Ectodermal cell (in vitro differentiated cells): ENCODE measurements at regions not wholly inside any gene's neighbourhood (a gene's known extent, or its start where the extent isn't known, plus 50 kb on each side); places are given as distances from the start of the nearest gene placed in this dataset.

Experiments
- H3K27ac ChIP-seq: 2 replicates; pipeline ENCODE4 v1.7.0; 2013; ENCODE audit warnings: mild to moderate bottlenecking, low read depth, low read length; ENCODE audit not compliant: insufficient read depth, poor library complexity, severe bottlenecking
- H3K27me3 ChIP-seq: 2 replicates; pipeline ENCODE4 v1.7.0; 2013; ENCODE audit warnings: mild to moderate bottlenecking, low read length; ENCODE audit not compliant: insufficient read depth, control insufficient read depth, poor library complexity, severe bottlenecking
- H3K36me3 ChIP-seq: one replicate; pipeline ENCODE4 v1.7.0; 2013; ENCODE audit warnings: low read length; ENCODE audit not compliant: control insufficient read depth, insufficient read depth
- H3K4me1 ChIP-seq: one replicate; pipeline ENCODE4 v1.7.0; 2013; ENCODE audit warnings: low read length; ENCODE audit not compliant: control insufficient read depth, insufficient read depth
- H3K4me3 ChIP-seq: 2 replicates; pipeline ENCODE4 v1.7.0; 2013; ENCODE audit warnings: low read depth, low read length, control low read depth; ENCODE audit not compliant: insufficient read depth
- H3K9me3 ChIP-seq: 2 replicates; pipeline ENCODE4 v1.7.0; 2013; ENCODE audit warnings: mild to moderate bottlenecking, low read length, moderate library complexity; ENCODE audit not compliant: control insufficient read depth
- WGBS, 2 experiments: methylation state at CpG; one replicate each; pipeline ENCODE4 v1.1.7; 2013; ENCODE audit warnings: missing lambda C conversion rate in 2 of 2; 5-methylcytosine and 5-hydroxymethylcytosine counted together

- 93% methylated on average over 2 of the region's 2 CpGs for WGBS, 2 experiments
- Histone ChIP-seq H3K4me3 (no peak overlapping the region), H3K36me3 (no peaks in the 10 kb centered on the region), H3K27ac (no peak overlapping the region), H3K9me3 (no peaks in the 10 kb centered on the region), H3K4me1 (no peaks in the 10 kb centered on the region), H3K27me3 (no peaks in the 10 kb centered on the region)
Observed at GRCh38 chr2:180722551-180723239, 257.7 kb upstream of the UBE2E3 start.

GRCh38 chr2:180720829-180721228 lies 259.6 kb upstream of the UBE2E3 start:
- no peaks in the 10 kb centered on the region for H3K4me1 ChIP-seq
- H3K27ac ChIP-seq = no peak overlapping the region
- no peak overlapping the region for H3K4me3 ChIP-seq
- H3K9me3 ChIP-seq = no peaks in the 10 kb centered on the region
- H3K27me3 ChIP-seq = no peaks in the 10 kb centered on the region
- H3K36me3 ChIP-seq = no peaks in the 10 kb centered on the region
- WGBS, 2 experiments = 90% methylated on average over 1 of the region's 1 CpG; no CpG with 5 or more reads in 1 of the 2 experiments

GRCh38 chr2:180717588-180717987 lies 262.8 kb upstream of the UBE2E3 start:
- Histone ChIP-seq H3K4me1 (no peaks in the 10 kb centered on the region), H3K4me3 (no peak overlapping the region), H3K36me3 (no peaks in the 10 kb centered on the region), H3K9me3 (no peaks in the 10 kb centered on the region), H3K27ac (no peak overlapping the region), H3K27me3 (no peaks in the 10 kb centered on the region)
- 93 to 100% methylated on average over 3 of the region's 3 CpGs for WGBS, 2 experiments

- Histone ChIP-seq H3K4me3 (no peak overlapping the region), H3K27ac (no peak overlapping the region), H3K9me3 (no peaks in the 10 kb centered on the region), H3K27me3 (no peaks in the 10 kb centered on the region), H3K36me3 (no peaks in the 10 kb centered on the region), H3K4me1 (no peaks in the 10 kb centered on the region)
- WGBS, 2 experiments = 88 to 92% methylated on average over 4 of the region's 4 CpGs
Observed at GRCh38 chr2:180716186-180717180, 263.9 kb upstream of the UBE2E3 start.

- Histone ChIP-seq H3K9me3 (no peaks in the 10 kb centered on the region), H3K4me1 (no peaks in the 10 kb centered on the region), H3K27ac (no peak overlapping the region)
Observed at GRCh38 chr2:180715044-180715443, 265.4 kb upstream of the UBE2E3 start.

GRCh38 chr2:180709392-180710145 lies 270.8 kb upstream of the UBE2E3 start:
- no peak overlapping the region for H3K27ac ChIP-seq
- 89 to 92% methylated on average over 4 to 5 of the region's 5 CpGs for WGBS, 2 experiments
- H3K4me3 ChIP-seq = no peak overlapping the region

More at GRCh38 chr2:180715044-180715443, 265.4 kb upstream of the UBE2E3 start:
- H3K27me3 ChIP-seq = no peaks in the 10 kb centered on the region
- H3K36me3 ChIP-seq = no peaks in the 10 kb centered on the region
- no CpG with 5 or more reads among the region's 1 CpG for WGBS, 2 experiments
- H3K4me3 ChIP-seq = no peak overlapping the region

GRCh38 chr2:180707884-180708205 lies 272.6 kb upstream of the UBE2E3 start:
- Histone ChIP-seq H3K36me3 (no peaks in the 10 kb centered on the region), H3K27me3 (no peaks in the 10 kb centered on the region), H3K9me3 (no peaks in the 10 kb centered on the region), H3K27ac (no peak overlapping the region), H3K4me3 (no peak overlapping the region), H3K4me1 (no peaks in the 10 kb centered on the region)

More at GRCh38 chr2:180709392-180710145, 270.8 kb upstream of the UBE2E3 start:
- no peaks in the 10 kb centered on the region for H3K9me3 ChIP-seq
- H3K36me3 ChIP-seq = no peaks in the 10 kb centered on the region
- H3K4me1 ChIP-seq = no peaks in the 10 kb centered on the region
- H3K27me3 ChIP-seq = no peaks in the 10 kb centered on the region

GRCh38 chr2:180707175-180707883 lies 273.1 kb upstream of the UBE2E3 start:
- H3K4me3 ChIP-seq = no peak overlapping the region
- H3K27ac ChIP-seq = no peak overlapping the region
- no peaks in the 10 kb centered on the region for H3K27me3 ChIP-seq
- H3K9me3 ChIP-seq = no peaks in the 10 kb centered on the region
- 88 to 96% methylated on average over 2 to 3 of the region's 3 CpGs for WGBS, 2 experiments
- no peaks in the 10 kb centered on the region for H3K36me3 ChIP-seq
- no peaks in the 10 kb centered on the region for H3K4me1 ChIP-seq

- no peak overlapping the region for H3K4me3 ChIP-seq
- no peaks in the 10 kb centered on the region for H3K4me1 ChIP-seq
- H3K36me3 ChIP-seq = no peaks in the 10 kb centered on the region
- no peaks in the 10 kb centered on the region for H3K27me3 ChIP-seq
- H3K27ac ChIP-seq = no peak overlapping the region
- H3K9me3 ChIP-seq = no peaks in the 10 kb centered on the region
Observed at GRCh38 chr2:180706694-180707093, 273.7 kb upstream of the UBE2E3 start.
